ENCODE measurements at regions not wholly inside any gene's neighbourhood (a gene's known extent, or its start where the extent isn't known, plus 50 kb on each side); places are given as distances from the start of the nearest gene placed in this dataset.

DNA sequence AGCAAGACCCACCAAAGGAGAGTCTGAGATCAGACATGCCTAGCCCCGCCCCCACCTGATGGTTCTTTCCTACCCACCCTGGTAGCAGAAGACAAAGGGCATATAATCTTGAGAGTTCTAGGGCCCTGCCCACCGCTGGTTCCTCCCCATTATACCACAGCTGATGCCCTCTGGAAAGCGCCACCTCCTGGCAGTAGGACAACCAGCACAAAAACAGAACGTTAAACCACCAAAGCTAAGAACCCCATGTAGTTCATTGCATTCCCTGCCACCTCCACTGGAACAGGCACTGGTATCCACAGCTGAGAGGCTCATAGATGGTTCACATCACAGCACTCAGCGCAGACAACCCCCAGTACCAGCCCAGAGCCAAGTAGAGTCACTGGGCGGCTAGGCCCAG lies 81.2 kb upstream of the TRPC7 start:
- TF ChIP-seq, protein P1, sequence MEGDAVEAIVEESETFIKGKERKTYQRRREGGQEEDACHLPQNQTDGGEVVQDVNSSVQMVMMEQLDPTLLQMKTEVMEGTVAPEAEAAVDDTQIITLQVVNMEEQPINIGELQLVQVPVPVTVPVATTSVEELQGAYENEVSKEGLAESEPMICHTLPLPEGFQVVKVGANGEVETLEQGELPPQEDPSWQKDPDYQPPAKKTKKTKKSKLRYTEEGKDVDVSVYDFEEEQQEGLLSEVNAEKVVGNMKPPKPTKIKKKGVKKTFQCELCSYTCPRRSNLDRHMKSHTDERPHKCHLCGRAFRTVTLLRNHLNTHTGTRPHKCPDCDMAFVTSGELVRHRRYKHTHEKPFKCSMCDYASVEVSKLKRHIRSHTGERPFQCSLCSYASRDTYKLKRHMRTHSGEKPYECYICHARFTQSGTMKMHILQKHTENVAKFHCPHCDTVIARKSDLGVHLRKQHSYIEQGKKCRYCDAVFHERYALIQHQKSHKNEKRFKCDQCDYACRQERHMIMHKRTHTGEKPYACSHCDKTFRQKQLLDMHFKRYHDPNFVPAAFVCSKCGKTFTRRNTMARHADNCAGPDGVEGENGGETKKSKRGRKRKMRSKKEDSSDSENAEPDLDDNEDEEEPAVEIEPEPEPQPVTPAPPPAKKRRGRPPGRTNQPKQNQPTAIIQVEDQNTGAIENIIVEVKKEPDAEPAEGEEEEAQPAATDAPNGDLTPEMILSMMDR (IDR thresholded peaks at IDR 0.05; ENCODE audit: borderline replicate concordance, extremely low read depth, low read length, poor library complexity, severe bottlenecking): peak; percentile 25
- no peak for TF ChIP-seq EZH2 (IDR thresholded peaks at IDR 0.05; ENCODE audit: borderline replicate concordance, low read depth, low read length, severe bottlenecking)

All from DND-41 (cell line).